HG03378 (cell line): ENCODE measurements at regions not wholly inside any gene's neighbourhood (a gene's known extent, or its start where the extent isn't known, plus 50 kb on each side); places are given as distances from the start of the nearest gene placed in this dataset.
"Not testable (repeated sequence)": the region's sequence is repeated elsewhere in the genome, so short reads cannot be mapped to it uniquely, and the experiment has no call there.

Experiments used
- ATAC-seq: cut with Tn5 transposase; IDR thresholded peaks from one replicate; pipeline ENCODE4 v1.9.1; 2021; ENCODE audit warnings: mild to moderate bottlenecking, moderate library complexity; ENCODE audit not compliant: unreplicated experiment

DNA sequence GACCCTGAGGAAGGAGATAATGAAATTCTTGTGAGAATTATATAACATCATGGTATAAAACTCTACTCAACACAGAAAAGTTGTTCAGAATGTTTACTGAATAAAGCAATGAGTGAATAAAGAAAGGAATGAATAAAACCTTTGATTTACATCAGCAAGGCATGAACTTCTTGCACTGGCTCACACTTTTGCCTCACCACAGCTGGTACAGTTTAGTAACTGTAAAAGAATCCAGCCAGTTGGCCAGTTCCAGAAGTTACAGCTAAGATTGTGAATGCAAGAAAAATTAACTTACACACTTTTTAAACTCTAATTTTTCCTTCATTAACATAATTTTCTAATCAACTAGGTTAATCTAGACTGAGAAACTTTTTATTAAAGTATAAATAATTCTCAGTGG lies 490.9 kb downstream of the NFIB start:
- ATAC-seq, result no peak

- ATAC-seq, result no peak
These were observed 496.1 kb downstream of the NFIB start for GRCh38 chr9:13817754-13818278.

- no peak for ATAC-seq
These were observed 497.1 kb downstream of the NFIB start for GRCh38 chr9:13816837-13817236.

- ATAC-seq, result no peak
These were observed 499.1 kb downstream of the NFIB start for GRCh38 chr9:13814647-13815400.

DNA sequence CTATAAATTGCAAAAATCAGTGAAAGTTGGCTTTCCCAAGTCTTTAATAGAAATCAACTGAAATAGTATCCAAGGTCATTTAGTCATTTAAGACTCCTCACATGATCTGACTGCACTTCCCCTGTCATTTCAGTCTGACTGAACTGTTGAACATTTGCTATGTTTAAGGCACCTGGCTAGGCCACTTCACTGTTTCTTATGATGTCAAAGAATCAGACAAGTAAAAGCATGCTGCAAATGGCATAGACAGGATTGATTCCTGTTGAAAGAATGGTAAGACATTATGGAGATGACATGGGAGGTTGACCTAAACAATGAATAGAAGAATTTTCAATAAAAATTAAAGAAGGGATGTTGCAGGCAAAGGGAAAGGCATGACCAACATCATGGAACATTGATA lies 502.1 kb downstream of the NFIB start:
- no peak for ATAC-seq

GRCh38 chr9:13810510-13810909 lies 503.4 kb downstream of the NFIB start:
- no peak for ATAC-seq

- ATAC-seq, result no peak
These were observed 504.5 kb downstream of the NFIB start for GRCh38 chr9:13809401-13809800.

DNA sequence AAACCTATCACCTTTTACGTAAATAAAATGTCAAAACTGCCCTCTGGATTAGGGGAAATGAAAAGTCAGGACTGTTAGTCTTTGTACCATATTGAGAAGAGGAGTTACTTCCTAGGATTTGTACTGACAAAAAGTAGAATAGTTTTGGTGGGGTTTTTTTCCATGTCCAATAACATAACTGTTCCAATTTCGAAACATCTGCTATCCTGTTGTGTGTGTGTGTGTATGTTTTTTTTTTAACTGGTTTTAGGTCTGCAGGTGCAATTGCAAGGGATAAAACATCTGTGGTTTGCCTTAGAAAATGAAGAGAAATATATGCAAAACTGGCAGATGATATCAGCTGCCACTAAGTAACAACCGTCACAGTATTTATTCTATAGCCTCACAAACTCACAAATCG lies 506.8 kb downstream of the NFIB start:
- ATAC-seq, result no peak

GRCh38 chr9:13806714-13807113 lies 507.2 kb downstream of the NFIB start:
- ATAC-seq, result no peak

- no peak for ATAC-seq
These were observed 508.4 kb downstream of the NFIB start for GRCh38 chr9:13805546-13805945.

- no peak for ATAC-seq
These were observed 509.4 kb downstream of the NFIB start for GRCh38 chr9:13804532-13804931.

DNA sequence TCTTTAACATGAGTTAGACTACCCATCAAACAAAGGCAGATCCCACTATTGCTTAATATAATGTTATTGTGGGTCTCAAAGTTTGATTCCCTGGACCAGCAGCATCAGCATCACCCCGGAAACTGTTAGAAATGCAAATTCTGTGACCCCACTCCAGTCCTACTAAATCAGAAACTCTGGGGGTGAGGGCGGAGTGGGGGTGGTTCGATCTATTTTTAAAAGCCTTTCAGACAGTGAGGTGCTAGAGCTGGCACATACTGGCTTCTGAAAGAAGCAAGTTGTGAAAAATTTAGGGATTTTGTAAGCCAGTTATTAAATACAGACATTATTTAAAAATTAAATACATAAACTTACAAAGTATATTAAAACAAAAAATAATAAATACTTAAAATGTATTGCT lies 513.2 kb downstream of the NFIB start:
- ATAC-seq, result no peak

DNA sequence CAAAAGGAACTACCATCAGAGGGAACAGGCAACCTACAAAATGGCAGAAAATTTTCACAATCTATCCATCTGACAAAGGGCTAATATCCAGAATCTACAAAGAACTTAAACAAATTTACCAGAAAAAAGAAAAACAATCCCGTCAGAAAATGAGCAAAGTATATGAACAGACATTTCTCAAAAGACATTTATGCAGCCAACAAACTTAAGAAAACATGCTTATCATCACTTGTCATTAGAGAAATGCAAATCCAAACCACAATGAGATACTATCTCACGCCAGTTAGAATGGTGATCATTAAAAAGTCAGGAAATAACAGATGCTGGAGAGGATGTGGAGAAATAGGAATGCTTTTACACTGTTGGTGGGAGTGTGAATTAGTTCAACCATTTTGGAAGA lies 516.2 kb downstream of the NFIB start:
- ATAC-seq, result not testable (repeated sequence)

GRCh38 chr9:13791816-13792215 lies 512.3 kb upstream of the MPDZ start:
- no peak for ATAC-seq

- no peak for ATAC-seq
These were observed 510.6 kb upstream of the MPDZ start for GRCh38 chr9:13790055-13790454.

DNA sequence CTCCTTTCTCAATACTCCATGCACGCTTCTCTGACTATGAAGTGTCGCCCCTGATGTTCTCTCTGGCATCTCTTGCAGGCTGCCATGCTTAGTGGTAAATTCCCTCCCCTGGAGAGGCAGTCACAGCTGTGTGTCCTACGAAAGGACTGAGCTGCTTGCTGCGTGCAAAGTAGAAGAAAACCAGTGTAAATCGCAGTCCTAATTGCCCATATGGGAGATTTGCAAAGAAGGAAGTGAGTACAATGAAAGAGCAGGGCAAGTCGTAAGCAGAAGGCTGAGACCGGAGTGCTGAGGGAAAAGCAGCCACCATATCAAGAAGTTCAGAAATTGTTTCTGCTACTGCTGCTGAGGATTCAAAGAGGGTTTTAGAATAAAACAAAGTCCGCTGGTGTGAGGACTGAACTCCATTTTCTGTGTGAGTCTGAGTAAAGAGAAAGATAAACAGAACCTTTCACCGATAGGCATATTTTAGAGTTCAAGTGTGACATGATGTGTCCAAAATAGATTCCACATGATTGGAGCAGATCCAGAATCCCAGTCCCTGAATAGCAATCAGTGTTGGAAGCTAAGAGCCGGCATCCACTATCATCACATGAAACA lies 507.8 kb upstream of the MPDZ start:
- no peak for ATAC-seq

- no peak for ATAC-seq
These were observed 507.2 kb upstream of the MPDZ start for GRCh38 chr9:13786711-13787110.

- no peak for ATAC-seq
These were observed 506.6 kb upstream of the MPDZ start for GRCh38 chr9:13786131-13786530.

DNA sequence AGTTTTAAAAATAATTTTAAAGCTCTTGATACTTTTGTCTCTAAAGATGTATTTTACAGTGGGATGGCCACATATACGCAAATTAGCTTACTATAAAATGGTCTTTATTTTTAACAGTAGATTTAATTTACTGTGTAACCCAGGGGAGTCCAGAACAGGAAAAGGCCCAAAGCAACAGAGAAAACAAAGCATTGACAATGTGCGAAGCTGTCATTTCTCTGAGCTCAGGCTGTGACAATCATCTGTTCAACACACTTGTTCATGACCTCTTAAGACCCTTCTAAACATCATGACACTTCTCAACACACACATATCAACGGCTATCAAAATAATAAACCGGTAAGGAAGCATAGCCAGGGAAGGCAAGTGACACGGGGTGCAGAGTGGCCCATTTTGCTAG lies 499.6 kb upstream of the MPDZ start:
- no peak for ATAC-seq

GRCh38 chr9:13778631-13779030 lies 499.1 kb upstream of the MPDZ start:
- ATAC-seq, result no peak

DNA sequence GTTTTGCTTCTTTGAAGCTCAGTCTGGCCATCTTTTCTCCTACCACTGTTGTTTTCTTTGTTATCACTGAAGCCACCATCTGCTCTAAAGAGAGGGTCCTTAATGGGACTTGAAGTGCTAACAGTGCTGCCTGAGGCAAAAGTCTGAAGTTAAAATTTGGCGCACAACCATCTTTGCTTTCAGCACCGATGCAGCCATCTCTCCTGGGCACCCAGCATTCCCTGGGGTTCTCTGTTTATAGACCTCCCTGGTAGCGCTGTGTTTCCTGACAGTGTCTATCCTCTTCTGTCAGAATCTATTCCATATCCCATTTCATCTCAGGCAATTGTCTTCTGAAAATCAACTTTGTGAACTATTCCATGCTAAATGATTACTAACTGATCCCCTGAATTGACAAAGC lies 491.5 kb upstream of the MPDZ start:
- no peak for ATAC-seq

- ATAC-seq, result no peak
These were observed 490.1 kb upstream of the MPDZ start for GRCh38 chr9:13769641-13770040.

- ATAC-seq, result no peak
These were observed 489.5 kb upstream of the MPDZ start for GRCh38 chr9:13769006-13769405.
